NCI-H2029 (cell line): ENCODE measurements at regions not wholly inside any gene's neighbourhood (a gene's known extent, or its start where the extent isn't known, plus 50 kb on each side); places are given as distances from the start of the nearest gene placed in this dataset.
"Not testable (repeated sequence)": the region's sequence is repeated elsewhere in the genome, so short reads cannot be mapped to it uniquely, and the experiment has no call there.

ENCODE experiments used
- DNase-seq: peaks from one replicate; lab custom pipeline; 2025; lab: John Stamatoyannopoulos, UW

DNA sequence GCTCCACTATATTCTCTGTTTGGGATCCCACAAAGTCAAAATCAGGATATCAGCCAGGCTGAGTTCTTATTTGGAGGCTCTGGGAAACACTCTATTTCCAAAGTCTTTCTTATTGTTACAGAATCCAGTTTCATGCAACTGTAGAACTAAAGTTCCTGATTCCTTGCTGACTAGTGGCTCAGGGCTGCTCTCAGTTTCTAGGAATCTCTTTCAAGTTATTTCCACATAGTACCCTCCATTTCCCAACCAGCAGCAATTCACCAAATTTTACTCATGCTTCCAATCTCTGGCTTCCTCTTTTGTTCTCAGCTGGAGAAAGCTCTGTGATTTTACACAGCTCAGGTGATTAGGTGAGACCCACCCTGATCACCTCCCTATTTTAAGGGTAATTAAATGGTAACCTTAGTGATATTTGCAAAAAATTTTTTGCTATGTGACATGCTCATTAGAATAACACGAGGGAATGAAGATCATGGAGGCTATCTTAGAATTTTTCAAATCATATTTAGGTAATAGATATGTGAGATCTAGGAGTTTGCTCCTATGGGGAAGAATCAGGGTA is 794.9 kb upstream of the ARRDC3 start:
- no peak for DNase-seq

DNA sequence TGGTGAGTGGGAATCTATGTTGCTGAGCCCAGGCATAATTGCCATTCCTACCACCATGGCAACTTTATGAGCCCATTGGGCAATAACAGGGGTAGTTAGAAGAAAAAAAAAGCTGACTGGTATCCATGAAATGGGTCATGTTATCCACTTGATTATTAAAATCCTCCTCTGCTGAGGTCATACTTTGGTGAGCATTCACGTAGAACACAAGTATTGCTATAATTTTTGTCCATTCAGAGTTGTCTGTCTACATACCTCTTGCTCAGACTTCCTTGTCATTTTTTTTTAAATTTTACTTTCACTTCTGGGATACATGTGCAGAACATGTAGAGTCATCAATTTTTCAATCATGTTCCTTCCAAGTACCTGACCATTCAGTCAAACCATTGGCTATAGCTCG is 780.8 kb upstream of the ARRDC3 start:
- no peak for DNase-seq

DNA sequence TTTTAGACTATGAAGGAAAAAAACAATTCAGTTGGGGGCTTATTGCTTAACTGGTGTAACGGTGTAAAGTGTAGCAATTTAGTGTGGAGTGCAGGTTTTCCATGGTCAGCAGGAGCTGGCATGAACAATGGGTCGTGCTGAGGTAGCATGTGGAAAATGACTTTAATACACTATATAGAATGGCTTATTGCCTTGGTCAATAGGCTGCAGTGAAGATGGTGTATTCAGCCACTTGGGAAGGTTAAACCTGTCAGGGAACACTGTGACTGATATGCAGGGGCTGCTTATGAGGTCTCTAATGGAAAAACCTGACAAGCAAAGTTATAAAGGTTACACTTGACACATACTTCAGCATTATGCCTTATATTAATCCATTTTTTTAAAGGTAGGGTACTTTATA is 764.7 kb upstream of the ARRDC3 start:
- DNase-seq: no peak

DNA sequence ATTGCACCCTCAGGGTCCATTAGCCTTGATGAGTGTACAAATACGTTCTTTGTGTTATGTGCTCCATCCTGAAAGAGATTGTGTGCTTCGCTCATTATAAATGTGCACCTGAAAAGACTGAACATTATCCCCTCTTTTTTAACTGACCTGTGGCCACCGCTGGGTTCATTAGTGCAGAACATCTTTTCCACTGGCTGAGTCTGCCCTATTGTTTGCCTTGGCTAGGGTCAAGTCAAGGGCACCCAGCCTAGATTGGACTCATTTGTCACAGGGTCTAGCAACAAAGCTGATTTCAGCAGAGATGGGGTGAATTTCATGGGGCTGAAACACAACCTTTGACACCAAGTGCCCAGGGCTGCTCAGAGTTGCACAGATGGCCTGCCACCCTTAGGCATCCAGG is 764.1 kb upstream of the ARRDC3 start:
- no peak for DNase-seq

DNA sequence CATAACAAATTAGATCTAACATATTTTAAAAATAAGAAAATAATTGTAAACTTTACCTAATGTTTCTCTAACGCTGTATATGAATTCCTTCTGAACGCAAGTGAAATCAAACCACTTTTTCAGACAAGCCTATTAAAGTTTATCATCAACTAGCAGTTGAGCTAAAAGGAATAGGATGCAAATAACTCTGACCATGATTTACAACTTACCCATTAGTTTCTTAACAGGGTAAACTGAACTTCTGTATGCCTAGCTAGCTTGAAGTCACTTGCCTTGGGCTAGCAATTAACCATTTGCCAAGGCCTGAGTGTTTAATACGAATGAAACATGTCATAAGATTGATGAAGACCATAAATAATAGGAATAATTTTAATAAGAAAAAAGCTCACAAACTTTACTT is 762.7 kb upstream of the ARRDC3 start:
- DNase-seq: no peak

DNA sequence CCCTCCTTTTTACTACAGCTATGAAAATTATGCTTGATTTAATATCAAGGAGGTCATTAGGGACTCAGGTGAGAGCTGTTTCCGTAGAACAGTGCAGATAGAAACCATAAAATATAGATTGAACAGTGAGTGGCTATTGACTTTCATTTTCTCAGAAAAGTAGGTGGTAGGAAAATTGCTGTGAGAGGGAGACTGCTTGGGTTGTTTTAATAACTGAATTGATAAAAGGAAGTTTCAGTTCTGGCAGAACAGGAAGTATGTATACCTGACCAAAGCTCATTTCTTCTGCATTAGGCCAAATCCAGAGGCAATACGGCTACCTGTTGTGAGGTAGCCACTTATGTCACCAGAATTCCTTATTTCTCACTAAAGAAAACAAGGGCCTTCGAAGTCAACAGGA is 761.7 kb upstream of the ARRDC3 start:
- DNase-seq: no peak

DNA sequence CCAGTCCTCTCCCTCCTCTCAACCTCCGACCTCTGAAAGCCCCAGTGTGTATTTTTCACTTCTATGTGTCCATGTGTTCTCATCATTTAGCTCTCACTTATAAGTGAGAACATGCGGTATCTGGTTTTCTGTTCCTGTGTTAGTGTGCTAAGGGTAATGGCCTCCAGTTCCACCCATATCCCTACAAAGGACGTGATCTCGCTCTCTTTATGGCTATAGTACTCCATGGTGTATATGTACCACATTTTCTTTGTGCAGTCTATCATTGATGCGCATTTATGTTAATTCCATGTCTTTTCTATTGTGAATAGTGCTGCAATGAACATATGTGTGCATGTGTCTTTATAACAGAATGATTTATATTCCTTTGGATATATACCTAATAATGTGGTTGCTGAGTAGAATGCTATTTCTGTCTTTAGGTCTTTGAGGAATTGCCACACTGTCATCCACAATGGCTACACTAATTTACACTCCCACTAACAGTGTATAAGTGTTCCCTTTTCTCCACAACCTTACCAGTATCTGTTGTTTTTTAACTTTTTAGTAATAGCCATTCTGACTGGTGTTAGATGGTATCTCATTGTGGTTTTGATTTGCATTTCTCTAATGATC is 749.3 kb upstream of the ARRDC3 start:
- not testable (repeated sequence) for DNase-seq

DNA sequence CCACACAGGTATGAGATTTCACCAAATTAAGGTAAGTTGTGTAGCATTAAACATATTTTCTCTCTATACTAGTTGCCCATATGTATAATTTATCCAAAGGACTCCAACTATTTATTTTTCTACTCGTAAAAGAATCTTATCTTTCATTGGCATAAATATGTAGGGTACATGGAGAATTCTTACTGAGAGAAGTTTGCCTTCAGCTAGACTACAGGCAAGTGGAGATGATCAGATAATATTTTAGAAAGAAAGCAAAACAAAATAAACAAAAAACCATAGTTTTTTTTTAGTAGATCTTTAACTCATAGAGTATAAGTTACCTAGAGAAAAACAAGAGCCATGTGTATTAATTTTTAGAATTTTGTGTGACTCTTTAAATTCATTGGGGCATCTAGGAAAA is 743.1 kb upstream of the ARRDC3 start:
- DNase-seq: no peak

DNA sequence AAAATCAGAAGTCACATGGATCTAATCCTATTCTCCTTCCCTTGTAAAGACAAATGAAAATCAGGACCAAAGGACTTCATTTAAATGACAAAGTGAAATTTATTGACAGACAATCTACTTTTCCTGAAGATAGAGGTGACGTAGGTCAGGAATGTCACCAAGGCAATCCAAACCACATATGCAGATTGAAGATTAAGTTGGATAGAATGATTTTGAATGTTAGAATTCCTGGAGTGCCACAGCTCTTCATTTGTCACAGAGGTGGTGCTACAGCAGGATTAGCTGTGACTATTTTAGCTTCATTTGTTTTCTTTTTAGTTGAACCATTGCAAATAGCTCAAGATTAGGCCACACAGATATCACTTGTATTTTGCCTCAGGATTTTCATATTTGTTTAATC is 736.0 kb upstream of the ARRDC3 start:
- DNase-seq: no peak

DNA sequence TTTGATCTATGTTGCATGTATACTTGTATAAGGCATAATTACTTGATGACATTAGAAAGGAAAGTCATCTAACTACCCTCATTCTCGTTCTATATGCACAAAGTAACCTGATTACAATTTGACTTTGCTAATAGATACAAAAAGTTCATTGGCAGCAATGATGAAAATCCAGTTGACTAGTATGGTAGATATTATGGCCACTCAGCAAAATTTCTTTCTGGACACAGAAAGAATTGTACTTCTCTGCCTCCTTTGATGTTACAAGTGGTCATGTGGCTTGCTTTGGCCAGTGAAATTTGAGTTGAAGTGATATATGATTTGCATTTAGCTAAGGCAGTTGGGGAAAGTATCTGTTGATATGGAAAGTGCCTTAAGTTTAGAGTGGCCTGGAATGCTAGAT is 723.7 kb upstream of the ARRDC3 start:
- DNase-seq: no peak

DNA sequence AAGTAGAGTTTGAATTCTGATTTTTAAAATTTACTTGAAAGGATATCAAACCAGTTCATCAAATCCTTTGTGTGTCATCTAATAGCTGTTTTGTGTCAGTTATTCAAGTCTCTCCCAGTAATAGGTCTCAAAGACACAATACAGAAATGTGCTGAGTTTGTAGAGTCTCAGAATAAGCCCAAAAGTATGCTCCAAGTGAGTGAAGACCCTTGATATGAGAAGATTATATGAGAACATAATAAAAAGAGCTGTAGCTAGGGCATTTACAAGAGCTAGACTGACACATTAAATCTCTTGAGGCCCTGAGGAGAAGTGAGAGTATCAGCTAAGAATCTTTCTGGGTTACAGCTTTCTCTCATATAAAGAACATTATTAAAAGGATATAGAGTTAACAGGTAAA is 721.0 kb upstream of the ARRDC3 start:
- DNase-seq: no peak

DNA sequence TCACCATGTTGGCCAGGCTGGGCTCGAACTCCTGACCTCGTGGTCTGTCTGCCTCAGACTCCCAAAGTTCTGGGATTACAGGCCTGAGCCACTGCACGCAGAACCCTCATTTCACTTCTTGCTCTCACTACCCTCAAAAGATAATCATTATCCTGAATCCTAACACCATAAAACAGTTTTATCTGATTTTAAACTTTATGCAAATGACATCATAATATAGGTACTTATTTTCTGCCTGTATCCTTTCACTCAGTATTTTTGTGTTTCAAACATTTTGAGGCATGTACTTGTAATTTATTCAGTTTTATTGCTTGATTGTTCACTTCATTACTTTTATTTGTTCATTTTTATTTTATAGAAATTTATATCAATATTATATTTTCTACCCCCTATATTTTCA is 719.2 kb upstream of the ARRDC3 start:
- DNase-seq: no peak

DNA sequence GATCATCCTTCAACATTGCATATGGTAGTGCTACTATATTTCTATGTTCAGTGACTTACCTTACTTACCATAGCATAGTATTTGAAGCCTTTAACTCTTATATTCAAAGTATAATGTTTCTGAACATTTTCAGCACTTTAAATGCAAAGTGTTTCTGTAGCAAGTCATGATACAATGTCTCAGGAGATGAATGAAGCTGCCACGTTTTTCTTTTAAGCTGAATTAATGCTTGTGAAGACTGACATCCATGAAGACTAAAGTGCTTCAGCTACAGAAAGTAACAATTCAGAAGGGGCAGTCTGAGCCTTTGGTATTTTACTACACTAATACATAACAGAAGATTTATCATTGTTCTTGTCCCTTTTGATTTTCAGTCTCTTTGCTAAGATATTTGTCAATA is 709.1 kb upstream of the ARRDC3 start:
- no peak for DNase-seq

DNA sequence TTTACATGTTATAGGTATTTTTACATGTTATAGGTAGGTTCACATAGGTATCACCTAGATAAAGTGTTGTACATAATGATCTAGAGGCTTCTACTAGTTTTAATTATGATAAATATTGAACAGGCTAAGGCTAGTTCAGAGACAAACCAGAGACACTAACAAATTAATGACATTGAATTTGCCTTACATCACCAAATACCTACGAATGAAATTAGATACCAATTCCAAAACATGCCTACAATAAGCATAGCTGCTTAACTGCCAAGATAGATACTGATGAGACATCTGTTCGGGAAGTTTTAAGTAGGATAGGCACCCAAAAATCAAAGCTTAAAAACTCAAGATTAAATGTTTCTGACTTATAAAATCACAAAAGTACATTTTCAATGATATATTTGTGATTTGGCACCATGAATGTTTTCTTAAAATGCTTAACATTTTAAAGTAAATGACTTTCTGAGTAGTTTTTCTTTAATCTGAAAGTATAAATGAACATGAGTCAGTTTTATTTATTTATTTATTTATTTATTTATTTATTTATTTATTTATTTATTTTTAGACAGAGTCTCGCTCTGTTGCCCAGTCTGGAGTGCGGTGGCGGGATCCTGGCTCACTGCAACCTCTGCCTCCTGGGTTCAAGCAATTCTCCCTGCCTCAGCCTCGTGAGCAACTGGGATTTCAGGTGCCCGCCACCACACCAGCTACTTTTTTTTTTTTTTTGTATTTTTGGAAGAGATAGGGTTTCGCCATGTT is 703.1 kb upstream of the ARRDC3 start:
- no peak for DNase-seq

DNA sequence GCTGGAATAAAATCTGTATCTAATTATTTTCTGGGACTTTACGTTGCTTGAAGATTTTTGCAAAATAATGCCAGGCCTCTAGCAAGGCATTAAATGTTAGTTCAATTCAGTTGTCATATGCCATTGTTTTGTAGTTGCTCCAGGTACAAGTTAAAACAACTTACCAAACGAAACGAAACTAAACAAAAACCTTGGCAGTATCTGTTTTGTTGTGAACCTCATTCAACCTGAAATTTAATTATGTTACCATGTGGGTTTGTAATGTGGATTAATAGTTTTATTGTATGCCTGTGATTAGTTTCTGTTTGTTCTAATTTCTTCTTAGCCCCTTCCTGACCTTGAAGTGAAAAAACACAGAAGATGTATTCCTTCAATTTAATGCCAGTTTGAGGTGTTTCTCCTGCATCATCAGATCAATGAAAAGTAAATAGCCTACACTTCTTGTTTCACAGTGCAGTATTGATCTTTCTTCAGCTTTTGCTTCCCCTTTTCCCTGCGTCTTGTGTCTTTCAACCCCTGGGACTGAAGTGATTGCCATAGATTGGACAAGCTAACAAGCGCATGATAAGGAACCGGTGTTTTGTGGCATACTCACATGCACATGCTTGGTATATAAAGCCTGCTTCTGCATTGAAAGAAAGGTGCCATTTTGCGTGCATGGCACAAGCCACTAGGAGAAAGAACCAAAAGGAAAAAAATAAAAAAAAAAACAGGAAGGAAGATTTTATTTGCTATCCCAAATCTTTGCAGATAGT is 699.0 kb upstream of the ARRDC3 start:
- DNase-seq: no peak

DNA sequence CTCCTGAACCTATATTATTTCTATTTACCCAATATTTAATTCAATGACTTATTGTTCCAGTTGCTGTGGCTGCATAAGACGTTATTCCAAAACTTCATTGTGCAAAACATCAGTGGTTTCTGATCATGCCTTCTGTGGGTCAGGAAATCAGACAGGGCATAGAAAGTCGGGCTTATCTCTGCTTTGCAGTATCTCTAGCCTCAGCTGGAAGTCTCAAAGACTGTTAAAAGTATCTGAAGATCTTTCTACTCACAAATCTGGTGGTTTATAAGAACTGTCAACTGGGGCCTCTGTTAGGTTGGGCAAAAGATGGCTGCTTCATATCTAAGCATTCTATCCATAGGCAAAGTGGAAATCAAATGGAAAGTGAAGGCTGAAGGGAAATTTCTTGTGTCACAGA is 687.7 kb upstream of the ARRDC3 start:
- no peak for DNase-seq

DNA sequence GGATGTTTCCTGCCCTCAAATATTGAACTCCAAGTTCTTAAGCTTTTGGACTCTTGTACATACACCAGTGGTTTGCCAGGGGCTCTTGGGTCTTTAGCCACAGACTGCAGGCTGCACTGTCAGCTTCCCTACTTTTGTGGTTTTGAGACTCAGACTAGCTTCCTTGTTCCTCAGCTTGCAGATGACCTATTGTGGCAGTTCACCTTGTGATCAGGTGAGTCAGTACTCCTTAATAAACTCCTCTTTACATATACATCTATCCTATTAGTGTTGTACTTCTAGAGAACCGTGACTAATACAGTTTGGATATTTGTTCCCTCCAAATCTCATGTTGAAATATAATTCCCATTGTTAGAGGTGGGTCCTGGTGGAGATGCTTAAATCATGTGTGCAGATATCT is 681.9 kb upstream of the ARRDC3 start:
- no peak for DNase-seq

DNA sequence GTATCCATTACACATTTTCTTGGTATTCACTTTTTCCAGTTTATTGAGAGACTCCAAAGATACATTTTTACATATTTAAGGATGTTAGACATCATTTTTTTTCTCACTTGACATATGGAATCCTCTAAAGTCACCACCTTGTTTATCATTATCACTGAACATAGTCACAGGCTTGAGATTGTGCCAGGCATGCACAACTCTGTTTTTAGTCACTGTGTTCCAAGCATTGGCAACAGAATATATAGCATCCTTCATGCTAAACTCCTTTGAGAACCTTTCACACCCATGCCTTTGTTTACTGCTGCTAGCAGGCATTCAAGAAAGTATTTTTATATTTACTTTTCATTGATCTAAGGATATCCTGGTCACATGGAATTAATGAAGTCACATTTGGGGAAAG is 668.6 kb upstream of the ARRDC3 start:
- no peak for DNase-seq

DNA sequence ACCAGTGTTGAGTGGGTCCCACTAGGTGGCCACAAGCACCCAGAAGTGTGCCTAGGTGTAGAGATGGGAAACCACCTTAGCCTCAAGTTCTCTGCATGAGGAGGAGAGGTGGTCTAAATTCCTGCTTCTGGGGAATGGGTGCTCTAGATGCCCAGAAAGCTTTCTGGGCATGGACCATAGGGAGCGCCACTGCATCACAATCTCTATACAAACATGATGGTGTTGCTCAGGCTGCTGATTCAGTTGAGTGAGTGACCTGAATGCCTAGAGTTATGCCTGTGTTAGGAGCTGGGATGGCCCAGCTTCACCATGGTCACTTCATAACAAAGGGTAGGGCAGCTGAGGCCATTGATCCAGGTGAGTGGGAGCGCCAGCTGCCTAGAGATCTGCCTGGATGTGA is 667.9 kb upstream of the ARRDC3 start:
- no peak for DNase-seq

DNA sequence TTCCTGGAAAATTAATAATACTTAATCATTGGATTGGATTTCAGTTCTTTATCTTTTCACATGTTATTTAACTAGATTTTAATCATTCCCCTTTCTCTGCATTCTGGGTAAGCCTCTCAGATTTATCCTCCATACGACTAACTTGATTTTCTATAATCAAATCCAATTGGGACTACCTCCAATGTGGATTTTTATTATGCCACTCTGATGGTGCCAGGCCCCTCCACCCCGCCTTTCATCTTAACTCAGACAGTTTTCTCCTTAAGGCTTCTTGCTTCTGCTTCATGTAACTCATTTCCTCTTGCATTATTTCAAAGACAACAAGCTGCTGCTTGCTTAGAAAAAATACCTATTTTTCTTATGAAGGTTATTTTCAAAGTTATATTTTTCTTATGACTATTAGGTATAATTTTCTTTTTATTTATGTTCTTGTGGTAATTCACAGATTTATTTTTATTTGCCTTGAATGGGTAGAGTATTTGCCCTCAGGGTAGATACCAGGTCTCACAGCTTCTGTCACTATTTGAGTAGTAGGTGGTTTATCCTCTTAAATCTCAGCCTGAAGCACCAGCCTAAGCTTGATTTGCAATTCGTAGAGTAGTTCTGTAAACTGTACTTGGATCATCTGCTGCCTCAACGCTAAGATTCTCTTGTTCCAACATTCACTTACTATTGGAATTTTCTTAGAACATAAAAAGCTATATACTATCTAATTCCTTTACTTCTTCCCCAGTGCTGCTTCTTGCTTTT is 659.0 kb upstream of the ARRDC3 start:
- DNase-seq: no peak

DNA sequence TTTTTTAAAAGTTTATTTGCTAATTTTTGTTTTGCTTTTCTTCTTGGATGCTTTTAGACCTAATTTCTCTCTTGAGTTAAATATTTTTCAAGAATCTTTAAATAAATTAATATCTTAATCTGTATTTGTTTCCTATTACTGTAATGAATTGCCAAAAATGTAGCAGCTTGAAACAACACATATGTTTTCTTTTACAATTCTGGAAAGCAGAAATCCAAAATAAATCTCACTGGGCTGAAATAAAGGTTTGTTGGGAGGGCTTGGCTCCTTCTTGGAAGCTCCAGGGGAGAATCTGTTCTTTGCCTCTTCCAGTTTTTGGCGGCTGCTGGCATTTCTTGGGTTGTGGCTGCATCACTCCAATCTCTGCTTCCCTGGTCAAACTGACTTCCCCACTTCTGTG is 658.1 kb upstream of the ARRDC3 start:
- no peak for DNase-seq

DNA sequence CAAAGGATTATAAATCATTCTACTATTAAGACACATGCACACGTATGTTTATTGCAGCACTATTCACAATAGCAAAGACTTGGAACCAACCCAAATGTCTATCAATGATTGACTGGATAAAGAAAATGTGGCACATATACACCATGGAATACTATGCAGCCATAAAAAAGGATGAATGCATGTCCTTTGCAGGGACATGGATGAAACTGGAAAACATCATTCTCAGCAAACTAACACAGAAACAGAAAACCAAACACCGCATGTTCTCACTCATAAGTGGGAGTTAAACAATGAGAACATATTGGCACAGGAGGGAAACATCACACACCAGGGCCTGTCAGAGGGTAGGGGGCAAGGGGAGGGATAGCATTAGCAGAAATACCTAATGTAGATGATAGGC is 646.7 kb upstream of the ARRDC3 start:
- DNase-seq: not testable (repeated sequence)
